Ovary (tissue), 7 donors: ENCODE measurements at regions not wholly inside any gene's neighbourhood (a gene's known extent, or its start where the extent isn't known, plus 50 kb on each side); places are given as distances from the start of the nearest gene placed in this dataset.

Source experiments
- DNase-seq, 5 donors: peaks; one replicate each; pipeline ENCODE4 v3.0.0-alpha.2; 2019 to 2020
- H3K27ac ChIP-seq, 2 donors: fragments of 200-600 bp; one replicate each; pipeline versions ENCODE4 v1.5.1 to v1.8.0; 2019 to 2022
- H3K27me3 ChIP-seq: fragments of 200-600 bp; one replicate; pipeline ENCODE4 v1.8.0; 2022
- H3K36me3 ChIP-seq: fragments of 200-600 bp; sonication (generic); one replicate; pipeline ENCODE4 v1.5.1; 2019
- H3K4me1 ChIP-seq: one replicate; pipeline ENCODE4 v1.8.1; 2013; ENCODE audit warnings: mild to moderate bottlenecking, moderate library complexity; ENCODE audit not compliant: insufficient read depth
- H3K4me3 ChIP-seq: fragments of 200-600 bp; sonication (generic); one replicate; pipeline ENCODE4 v1.5.1; 2017
- H3K9me3 ChIP-seq, 2 donors: fragments of 200-600 bp in 1 of 2; sonication (generic) in 1 of 2; one replicate each; pipeline versions ENCODE4 v1.5.1 to v1.8.1; 2013 to 2019; ENCODE audit warnings: mild to moderate bottlenecking in 1 of 2, moderate library complexity in 1 of 2
- CTCF ChIP-seq, 3 donors: fragments of 450-650 bp in 2 of 3; fragments of 200-600 bp in 1 of 3; IDR thresholded peaks; one replicate each; pipeline versions ENCODE4 v1.5.1 to v1.8.0; 2016 to 2022; ENCODE audit warnings: antibody characterized with exemption in 3 of 3, mild to moderate bottlenecking in 1 of 3
- EP300 ChIP-seq: sonication (generic); formaldehyde crosslinking; IDR thresholded peaks from one replicate; pipeline ENCODE4 v1.6.1; 2017; ENCODE audit warnings: antibody characterized with exemption
- POLR2A ChIP-seq: fragments of 450-650 bp; IDR thresholded peaks from one replicate; pipeline ENCODE4 v1.6.1; 2017; ENCODE audit warnings: antibody characterized with exemption, mild to moderate bottlenecking, moderate library complexity
- WGBS, 3 donors: extraction: QIAGEN DNeasy Blood & Tissue Kit in 1 of 3; methylation state at CpG; one replicate each; pipeline versions ENCODE4 v1.1.5 to v1.1.7; 2013 to 2017; 5-methylcytosine and 5-hydroxymethylcytosine counted together
- intact Hi-C, 4 donors: fragments of 100-400 bp; cut with DNase I; formaldehyde crosslinking; loops; one replicate each; pipeline versions ENCODE4 v1.11.0 to v1.15.1; 2022 to 2023
- donor health status: DM: no; HTN: no; CAD: no; lungs with moderate emphysema.
- donor health status: DM: no; HTN: no; CAD: no.
- donor health status: Bipolar disorder and iron deficiency.
- donor health status: DM: no; HTN: no; CAD: no.
- donor health status: DM: yes; HTN: yes; CAD: no.

- no peak for DNase-seq
- TF ChIP-seq CTCF (IDR thresholded peaks at IDR 0.05) (no peak), POLR2A (no peak), EP300 (no peak)
- no peaks in the 10 kb centered on the region for H3K4me1 ChIP-seq
- no peak overlapping the region for H3K4me3 ChIP-seq
- no peaks in the 10 kb centered on the region for H3K36me3 ChIP-seq
- H3K27me3 ChIP-seq = no peaks in the 10 kb centered on the region
- 79 to 90% (median 82%) methylated on average over 3 of the region's 3 CpGs for whole genome bisulfite sequencing, 3 donors
- intact Hi-C loops = no loop called here
- no peaks in the 10 kb centered on the region for H3K9me3 ChIP-seq
- H3K27ac ChIP-seq = no peak overlapping the region
Observed at GRCh38 chr11:120054016-120054752, 83.7 kb downstream of the TRIM29 start.

- intact Hi-C loops = no loop called here
- Histone ChIP-seq H3K36me3 (no peaks in the 10 kb centered on the region), H3K4me3 (no peak overlapping the region), H3K9me3 (no peaks in the 10 kb centered on the region), H3K27me3 (no peaks in the 10 kb centered on the region), H3K27ac (no peak overlapping the region), H3K4me1 (no peaks in the 10 kb centered on the region)
- WGBS, 3 donors = 89 to 92% (median 90%) methylated on average over 6 of the region's 6 CpGs
- no peak for TF ChIP-seq POLR2A
- TF ChIP-seq EP300 = no peak
- TF ChIP-seq CTCF (IDR thresholded peaks at IDR 0.05) = no peak
- no peak for DNase-seq
Observed at GRCh38 chr11:120052196-120052775, 85.6 kb downstream of the TRIM29 start.

- 37 to 51% (median 38%) methylated on average over 1 of the region's 1 CpG for WGBS, 3 donors
- Histone ChIP-seq H3K9me3 (no peaks in the 10 kb centered on the region), H3K36me3 (no peaks in the 10 kb centered on the region), H3K4me3 (no peak overlapping the region), H3K27ac (no peak overlapping the region), H3K27me3 (no peaks in the 10 kb centered on the region), H3K4me1 (no peaks in the 10 kb centered on the region)
- no peak for TF ChIP-seq EP300
- no peak for TF ChIP-seq CTCF (IDR thresholded peaks at IDR 0.05)
- no peak for TF ChIP-seq POLR2A
- intact Hi-C loops = no loop called here
- DNase-seq = no peak
Observed at GRCh38 chr11:120044011-120044675, 93.8 kb downstream of the TRIM29 start.

GRCh38 chr11:120043328-120043945 lies 94.5 kb downstream of the TRIM29 start:
- Histone ChIP-seq H3K9me3 (no peaks in the 10 kb centered on the region), H3K27me3 (no peaks in the 10 kb centered on the region), H3K4me3 (no peak overlapping the region), H3K36me3 (no peaks in the 10 kb centered on the region), H3K4me1 (no peaks in the 10 kb centered on the region), H3K27ac (no peak overlapping the region)
- TF ChIP-seq EP300 (no peak), CTCF (IDR thresholded peaks at IDR 0.05) (no peak), POLR2A (no peak)
- WGBS, 3 donors = 79 to 85% (median 79%) methylated on average over 4 of the region's 4 CpGs
- no peak for DNase-seq
- intact Hi-C loops = no loop called here
